ENCODE measurements at regions not wholly inside any gene's neighbourhood (a gene's known extent, or its start where the extent isn't known, plus 50 kb on each side); places are given as distances from the start of the nearest gene placed in this dataset.
"Not testable (repeated sequence)": the region's sequence is repeated elsewhere in the genome, so short reads cannot be mapped to it uniquely, and the experiment has no call there.

GRCh38 chr2:57207191-57207590 is 839.4 kb upstream of the VRK2 start:
- DNase-seq (ENCODE audit: low read depth), result no peak
- TF ChIP-seq MYC (IDR thresholded peaks at IDR 0.05; ENCODE audit: low read depth, low read length) (no peak), POLR2A (IDR thresholded peaks at IDR 0.05; ENCODE audit: extremely low read depth, insufficient read length) (no peak)
- TF ChIP-seq, protein P1, sequence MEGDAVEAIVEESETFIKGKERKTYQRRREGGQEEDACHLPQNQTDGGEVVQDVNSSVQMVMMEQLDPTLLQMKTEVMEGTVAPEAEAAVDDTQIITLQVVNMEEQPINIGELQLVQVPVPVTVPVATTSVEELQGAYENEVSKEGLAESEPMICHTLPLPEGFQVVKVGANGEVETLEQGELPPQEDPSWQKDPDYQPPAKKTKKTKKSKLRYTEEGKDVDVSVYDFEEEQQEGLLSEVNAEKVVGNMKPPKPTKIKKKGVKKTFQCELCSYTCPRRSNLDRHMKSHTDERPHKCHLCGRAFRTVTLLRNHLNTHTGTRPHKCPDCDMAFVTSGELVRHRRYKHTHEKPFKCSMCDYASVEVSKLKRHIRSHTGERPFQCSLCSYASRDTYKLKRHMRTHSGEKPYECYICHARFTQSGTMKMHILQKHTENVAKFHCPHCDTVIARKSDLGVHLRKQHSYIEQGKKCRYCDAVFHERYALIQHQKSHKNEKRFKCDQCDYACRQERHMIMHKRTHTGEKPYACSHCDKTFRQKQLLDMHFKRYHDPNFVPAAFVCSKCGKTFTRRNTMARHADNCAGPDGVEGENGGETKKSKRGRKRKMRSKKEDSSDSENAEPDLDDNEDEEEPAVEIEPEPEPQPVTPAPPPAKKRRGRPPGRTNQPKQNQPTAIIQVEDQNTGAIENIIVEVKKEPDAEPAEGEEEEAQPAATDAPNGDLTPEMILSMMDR (IDR thresholded peaks at IDR 0.05; ENCODE audit: low read depth, low read length), result no peak
- TF ChIP-seq, protein P2, sequence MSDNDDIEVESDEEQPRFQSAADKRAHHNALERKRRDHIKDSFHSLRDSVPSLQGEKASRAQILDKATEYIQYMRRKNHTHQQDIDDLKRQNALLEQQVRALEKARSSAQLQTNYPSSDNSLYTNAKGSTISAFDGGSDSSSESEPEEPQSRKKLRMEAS (IDR thresholded peaks at IDR 0.05; ENCODE audit: low read depth, low read length), result no peak
- H3K4me3 ChIP-seq (ENCODE audit: low read depth, low read length), result no peak overlapping the region

GRCh38 chr2:57209799-57210198 is 836.8 kb upstream of the VRK2 start:
- H3K4me3 ChIP-seq (ENCODE audit: low read depth, low read length), result no peak overlapping the region
- TF ChIP-seq POLR2A (IDR thresholded peaks at IDR 0.05; ENCODE audit: extremely low read depth, insufficient read length), result no peak
- TF ChIP-seq, protein P2 (IDR thresholded peaks at IDR 0.05; ENCODE audit: low read depth, low read length), result no peak
- TF ChIP-seq, protein P1 (IDR thresholded peaks at IDR 0.05; ENCODE audit: low read depth, low read length), result no peak
- TF ChIP-seq MYC (IDR thresholded peaks at IDR 0.05; ENCODE audit: low read depth, low read length), result no peak
- DNase-seq (ENCODE audit: low read depth), result no peak

- no peak overlapping the region for H3K4me3 ChIP-seq (ENCODE audit: low read depth, low read length)
- TF ChIP-seq, protein P1 (IDR thresholded peaks at IDR 0.05; ENCODE audit: low read depth, low read length), result no peak
- TF ChIP-seq POLR2A (IDR thresholded peaks at IDR 0.05; ENCODE audit: extremely low read depth, insufficient read length) (no peak), MYC (IDR thresholded peaks at IDR 0.05; ENCODE audit: low read depth, low read length) (no peak)
- TF ChIP-seq, protein P2 (IDR thresholded peaks at IDR 0.05; ENCODE audit: low read depth, low read length), result no peak
- DNase-seq (ENCODE audit: low read depth), result no peak
Measured at GRCh38 chr2:57210855-57211254, 835.8 kb upstream of the VRK2 start.

GRCh38 chr2:57217013-57217412 is 829.6 kb upstream of the VRK2 start:
- DNase-seq (ENCODE audit: low read depth), result no peak
- TF ChIP-seq MYC (IDR thresholded peaks at IDR 0.05; ENCODE audit: low read depth, low read length) (no peak), POLR2A (IDR thresholded peaks at IDR 0.05; ENCODE audit: extremely low read depth, insufficient read length) (no peak)
- TF ChIP-seq, protein P1 (IDR thresholded peaks at IDR 0.05; ENCODE audit: low read depth, low read length), result no peak
- TF ChIP-seq, protein P2 (IDR thresholded peaks at IDR 0.05; ENCODE audit: low read depth, low read length), result no peak
- no peak overlapping the region for H3K4me3 ChIP-seq (ENCODE audit: low read depth, low read length)

GRCh38 chr2:57218206-57218605 is 828.4 kb upstream of the VRK2 start:
- no peak for DNase-seq (ENCODE audit: low read depth)
- no peak overlapping the region for H3K4me3 ChIP-seq (ENCODE audit: low read depth, low read length)

GRCh38 chr2:57229706-57230105 is 816.9 kb upstream of the VRK2 start:
- not testable (repeated sequence) for H3K4me3 ChIP-seq (ENCODE audit: low read depth, low read length); DNase-seq (ENCODE audit: low read depth)

More at GRCh38 chr2:57218206-57218605, 828.4 kb upstream of the VRK2 start:
- TF ChIP-seq, protein P2 (IDR thresholded peaks at IDR 0.05; ENCODE audit: low read depth, low read length), result no peak
- TF ChIP-seq, protein P1 (IDR thresholded peaks at IDR 0.05; ENCODE audit: low read depth, low read length), result no peak
- TF ChIP-seq POLR2A (IDR thresholded peaks at IDR 0.05; ENCODE audit: extremely low read depth, insufficient read length), result no peak
- no peak for TF ChIP-seq MYC (IDR thresholded peaks at IDR 0.05; ENCODE audit: low read depth, low read length)

GRCh38 chr2:57232341-57232740 is 814.3 kb upstream of the VRK2 start:
- not testable (repeated sequence) for DNase-seq (ENCODE audit: low read depth); H3K4me3 ChIP-seq (ENCODE audit: low read depth, low read length)

GRCh38 chr2:57251495-57251894 is 795.1 kb upstream of the VRK2 start:
- DNase-seq (ENCODE audit: low read depth); H3K4me3 ChIP-seq (ENCODE audit: low read depth, low read length): not testable (repeated sequence)

- not testable (repeated sequence) for DNase-seq (ENCODE audit: low read depth)
Measured at GRCh38 chr2:57276408-57276807, 770.2 kb upstream of the VRK2 start.

More at GRCh38 chr2:57276408-57276807, 770.2 kb upstream of the VRK2 start:
- H3K4me3 ChIP-seq (ENCODE audit: low read depth, low read length), result not testable (repeated sequence)

Measured in NB4 (cell line).